Pancreas (tissue), 10 donors: ENCODE measurements at regions not wholly inside any gene's neighbourhood (a gene's known extent, or its start where the extent isn't known, plus 50 kb on each side); places are given as distances from the start of the nearest gene placed in this dataset.

Source experiments
- ATAC-seq, 4 donors: fragments of 200-7000 bp; cut with Tn5 transposase; one replicate each; pipeline versions ENCODE4 v1.8.0 to v1.9.1; 2020; ENCODE audit warnings: mild to moderate bottlenecking in 4 of 4, moderate library complexity in 4 of 4
- DNase-seq, 6 donors: peaks; one replicate each; pipeline ENCODE4 v3.0.0-alpha.2; 2020
- FAIRE-seq: peaks from 2 replicates; lab custom pipeline; 2012; peaks lifted over from hg19 to GRCh38; lab: Jason Lieb, UNC
- H3K27ac ChIP-seq, 4 donors: fragments of 200-600 bp; sonication (generic); 1 replicate in 3 of 4; 2 replicates in 1 of 4; pipeline versions ENCODE4 v1.5.0 to v1.8.0; 2020
- H3K27me3 ChIP-seq, 4 donors: fragments of 200-600 bp; one replicate each; pipeline ENCODE4 v1.8.0; 2021
- H3K36me3 ChIP-seq, 3 donors: fragments of 200-600 bp; sonication (generic) in 1 of 3; one replicate each; pipeline versions ENCODE4 v1.5.0 to v1.8.0; 2020 to 2021
- H3K4me1 ChIP-seq, 3 donors: fragments of 200-600 bp; one replicate each; pipeline ENCODE4 v1.8.0; 2021
- H3K4me3 ChIP-seq, 4 donors: fragments of 200-600 bp; sonication (generic) in 2 of 4; one replicate each; pipeline versions ENCODE4 v1.5.0 to v1.8.0; 2020 to 2021
- H3K9me3 ChIP-seq, 4 donors: fragments of 200-600 bp; one replicate each; pipeline ENCODE4 v1.8.0; 2021
- WGBS, 2 donors: extraction: QIAGEN DNeasy Blood & Tissue Kit; methylation state at CpG; one replicate each; pipeline ENCODE4 v1.1.7; 2013; 5-methylcytosine and 5-hydroxymethylcytosine counted together
- intact Hi-C, 3 donors: fragments of 100-400 bp; cut with DNase I; formaldehyde crosslinking; loops; one replicate each; pipeline versions ENCODE4 v1.11.1 to v1.14.2; 2022
- TF ChIP-seq, protein P1 (sequence below), 4 donors: fragments of 200-600 bp; sonication (generic) in 3 of 4; IDR thresholded peaks; one replicate each; pipeline versions ENCODE4 v1.5.0 to v1.8.0; 2021; ENCODE audit warnings: antibody characterized with exemption in 4 of 4
- donor health status: healthy with polysubstance abuse.
- donor health status: DM: no; HTN: no; CAD: no; lungs with moderate emphysema.
- donor health status: DM: no; HTN: no; CAD: no.
- donor health status: control.
- donor health status: control.
- donor health status: Bipolar disorder and iron deficiency.
- donor health status: DM: yes; HTN: yes; CAD: no.
- donor health status: DM: no; HTN: no; CAD: no.
- donor health status: DM: no; HTN: no; CAD: no.
- donor health status: DM: yes; HTN: yes; CAD: no.

DNA sequence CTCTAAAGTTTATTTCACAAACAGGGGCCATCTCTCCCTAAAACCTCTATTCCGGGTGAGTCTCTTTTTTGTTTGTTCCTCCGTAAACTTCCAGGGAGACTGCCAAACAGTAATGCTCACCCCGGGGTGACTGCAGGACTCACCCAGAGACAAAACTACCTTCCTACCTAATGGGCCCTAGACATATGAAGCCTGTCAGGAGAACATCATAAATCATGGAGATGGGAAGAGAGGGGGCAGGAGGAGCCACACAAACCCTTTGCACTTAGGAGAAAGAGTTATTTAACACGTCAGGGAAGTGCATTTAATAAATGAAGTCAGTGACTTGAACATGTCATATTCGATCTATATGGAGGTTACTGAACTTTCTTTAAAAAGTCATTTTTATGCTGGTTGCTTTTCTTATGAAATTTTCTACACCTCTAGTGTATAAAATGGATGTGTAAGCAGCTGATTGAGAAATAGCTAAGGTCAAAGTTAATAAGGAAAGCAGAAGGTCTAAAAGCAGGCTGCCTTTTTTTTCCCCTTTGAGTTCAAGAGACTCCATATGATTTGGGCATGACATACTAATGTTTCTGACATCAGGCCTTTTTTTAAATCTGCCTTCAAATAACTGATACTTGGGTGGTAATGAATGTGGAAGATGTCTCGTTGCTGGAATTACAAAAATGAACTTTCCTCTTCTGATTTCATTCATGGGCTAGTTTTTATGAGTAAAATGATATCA lies 286.9 kb upstream of the USP25 start:
- FAIRE-seq (no peak), DNase-seq (no peak), ATAC-seq (no peak)
- no peaks in the 10 kb centered on the region for H3K27me3 ChIP-seq
- H3K9me3 ChIP-seq: no peaks in the 10 kb centered on the region
- no peaks in the 10 kb centered on the region for H3K36me3 ChIP-seq
- H3K27ac ChIP-seq: no peak overlapping the region
- intact Hi-C loops: no loop called here
- no peak overlapping the region for H3K4me3 ChIP-seq
- TF ChIP-seq, protein P1, sequence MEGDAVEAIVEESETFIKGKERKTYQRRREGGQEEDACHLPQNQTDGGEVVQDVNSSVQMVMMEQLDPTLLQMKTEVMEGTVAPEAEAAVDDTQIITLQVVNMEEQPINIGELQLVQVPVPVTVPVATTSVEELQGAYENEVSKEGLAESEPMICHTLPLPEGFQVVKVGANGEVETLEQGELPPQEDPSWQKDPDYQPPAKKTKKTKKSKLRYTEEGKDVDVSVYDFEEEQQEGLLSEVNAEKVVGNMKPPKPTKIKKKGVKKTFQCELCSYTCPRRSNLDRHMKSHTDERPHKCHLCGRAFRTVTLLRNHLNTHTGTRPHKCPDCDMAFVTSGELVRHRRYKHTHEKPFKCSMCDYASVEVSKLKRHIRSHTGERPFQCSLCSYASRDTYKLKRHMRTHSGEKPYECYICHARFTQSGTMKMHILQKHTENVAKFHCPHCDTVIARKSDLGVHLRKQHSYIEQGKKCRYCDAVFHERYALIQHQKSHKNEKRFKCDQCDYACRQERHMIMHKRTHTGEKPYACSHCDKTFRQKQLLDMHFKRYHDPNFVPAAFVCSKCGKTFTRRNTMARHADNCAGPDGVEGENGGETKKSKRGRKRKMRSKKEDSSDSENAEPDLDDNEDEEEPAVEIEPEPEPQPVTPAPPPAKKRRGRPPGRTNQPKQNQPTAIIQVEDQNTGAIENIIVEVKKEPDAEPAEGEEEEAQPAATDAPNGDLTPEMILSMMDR (IDR thresholded peaks at IDR 0.05): no peak
- H3K4me1 ChIP-seq: no peaks in the 10 kb centered on the region
- 71 to 76% methylated on average over 6 of the region's 6 CpGs for WGBS, 2 donors

DNA sequence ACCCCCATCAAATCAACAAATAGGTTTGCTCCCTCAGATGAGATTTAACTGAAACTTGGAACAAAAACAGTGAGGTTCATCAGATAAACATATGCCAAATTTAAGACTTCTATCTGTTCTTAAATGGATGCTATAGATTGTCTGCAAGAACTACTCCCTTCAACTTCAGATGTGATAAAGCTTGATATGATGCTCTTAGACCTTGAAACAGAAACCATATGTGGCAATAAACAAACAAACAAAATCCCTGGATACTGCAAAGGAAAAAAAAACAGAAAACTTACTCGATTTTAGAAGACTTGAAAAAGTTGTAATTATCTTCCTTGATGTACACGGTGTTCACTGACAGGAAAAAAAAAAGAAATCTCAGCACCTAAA lies 286.1 kb upstream of the USP25 start:
- TF ChIP-seq, protein P1 (IDR thresholded peaks at IDR 0.05): no peak
- no peak for FAIRE-seq
- no peaks in the 10 kb centered on the region for H3K9me3 ChIP-seq
- H3K27ac ChIP-seq: no peak overlapping the region
- no peaks in the 10 kb centered on the region for H3K4me1 ChIP-seq
- 50 to 51% methylated on average over 2 of the region's 2 CpGs for WGBS, 2 donors
- no peaks in the 10 kb centered on the region for H3K36me3 ChIP-seq
- no peak overlapping the region for H3K4me3 ChIP-seq
- DNase-seq: no peak
- intact Hi-C loops: no loop called here
- ATAC-seq: no peak
- H3K27me3 ChIP-seq: no peaks in the 10 kb centered on the region

DNA sequence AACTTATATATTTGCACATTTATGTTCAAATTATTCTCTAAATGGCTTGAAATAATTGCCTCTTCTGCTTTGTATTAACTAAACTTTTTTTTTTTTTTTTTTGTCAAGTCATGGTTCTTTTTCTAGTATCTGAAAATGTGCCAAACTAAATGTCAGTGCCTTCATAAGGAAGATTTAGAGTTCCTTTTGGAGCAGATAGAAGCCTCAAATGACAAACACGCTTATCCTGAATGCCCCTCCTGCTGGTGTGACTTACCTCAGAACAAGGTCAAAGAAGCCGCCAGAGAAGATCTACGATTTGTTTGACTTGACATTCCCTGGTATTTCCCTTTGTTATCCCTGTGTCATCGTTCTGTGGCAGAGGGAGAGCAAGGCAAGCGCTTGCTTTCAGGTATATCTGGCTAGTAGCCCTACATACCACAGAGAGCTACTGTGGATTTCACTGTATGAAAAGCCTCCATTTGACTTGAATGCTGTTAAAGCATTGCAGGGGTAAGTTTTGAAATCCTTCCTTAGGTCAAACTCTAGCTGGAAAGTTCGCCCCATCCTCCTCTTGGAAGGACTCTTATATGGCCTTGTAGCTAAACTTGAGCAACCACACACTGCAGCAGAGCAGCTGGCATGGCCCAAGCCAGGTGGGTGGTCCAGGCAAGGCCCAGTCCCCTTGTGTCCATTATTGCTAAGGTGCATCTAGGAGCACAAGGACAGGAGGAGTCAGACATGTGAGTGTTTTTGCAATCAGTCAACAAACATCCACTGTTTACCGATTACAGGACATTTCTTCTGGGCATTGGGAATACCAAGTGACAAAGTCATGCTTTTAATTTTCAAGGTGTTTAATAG lies 285.4 kb upstream of the USP25 start:
- Histone ChIP-seq H3K36me3 (no peaks in the 10 kb centered on the region), H3K4me3 (no peak overlapping the region), H3K9me3 (no peaks in the 10 kb centered on the region), H3K4me1 (no peaks in the 10 kb centered on the region), H3K27me3 (no peaks in the 10 kb centered on the region), H3K27ac (no peak overlapping the region)
- 81% methylated on average over 7 of the region's 7 CpGs for WGBS, 2 donors
- intact Hi-C loops: no loop called here
- TF ChIP-seq, protein P1 (IDR thresholded peaks at IDR 0.05): no peak
- ATAC-seq (no peak), DNase-seq (no peak), FAIRE-seq (no peak)

DNA sequence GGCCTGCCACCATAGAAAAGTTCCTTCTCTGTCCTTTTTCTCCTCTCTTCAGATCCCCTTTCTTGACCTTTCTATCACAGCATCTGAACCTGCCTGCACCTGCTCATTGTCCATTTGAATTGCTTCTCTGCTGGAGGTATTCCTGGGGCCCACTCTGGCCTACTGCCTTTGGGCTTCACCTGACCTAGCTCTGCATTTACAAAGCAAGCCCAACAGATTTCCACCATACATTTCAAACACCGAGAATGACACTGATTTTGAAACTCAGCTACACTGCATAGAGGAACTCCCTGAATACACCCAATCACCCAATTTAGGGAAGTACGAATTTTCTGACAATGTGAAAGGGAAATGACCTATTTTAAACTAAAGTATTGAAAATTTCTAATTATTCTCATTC lies 284.5 kb upstream of the USP25 start:
- ATAC-seq (peak in 2 of 4 donors; percentile 40 to 57), DNase-seq (no peak), FAIRE-seq (no peak)
- intact Hi-C loops: no loop called here
- Histone ChIP-seq H3K9me3 (no peaks in the 10 kb centered on the region), H3K27me3 (no peaks in the 10 kb centered on the region), H3K27ac (no peak overlapping the region), H3K4me1 (no peaks in the 10 kb centered on the region), H3K36me3 (no peaks in the 10 kb centered on the region), H3K4me3 (no peak overlapping the region)
- WGBS, 2 donors: 83% methylated on average over 2 of the region's 2 CpGs
- TF ChIP-seq, protein P1 (IDR thresholded peaks at IDR 0.05): no peak

DNA sequence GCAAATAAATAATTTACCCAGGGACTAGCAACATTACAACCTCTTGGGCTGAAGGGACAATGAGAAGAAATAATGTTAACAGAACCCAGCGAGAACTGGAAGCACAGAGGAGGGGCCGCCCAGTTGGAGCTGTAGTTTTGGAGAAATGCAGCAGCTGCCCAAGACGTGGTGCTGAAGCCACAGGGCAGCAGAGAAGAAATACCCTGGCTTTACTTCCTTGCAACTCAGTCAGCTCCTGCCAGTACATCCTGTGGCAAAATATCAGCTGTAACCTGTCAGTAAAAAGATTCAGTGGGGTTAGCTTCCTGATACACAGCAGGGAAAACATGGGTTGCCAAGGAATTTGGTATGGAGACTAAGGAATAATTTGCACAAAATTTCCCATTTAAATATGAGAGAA lies 283.6 kb upstream of the USP25 start:
- ATAC-seq (peak in 2 of 4 donors; percentile 23 to 46), DNase-seq (no peak), FAIRE-seq (no peak)
- H3K27me3 ChIP-seq: no peaks in the 10 kb centered on the region
- TF ChIP-seq, protein P1 (IDR thresholded peaks at IDR 0.05): no peak
- no peak overlapping the region for H3K27ac ChIP-seq
- H3K4me1 ChIP-seq: no peaks in the 10 kb centered on the region
- H3K36me3 ChIP-seq: no peaks in the 10 kb centered on the region
- H3K4me3 ChIP-seq: no peak overlapping the region
- WGBS, 2 donors: 72 to 81% methylated on average over 3 of the region's 3 CpGs
- H3K9me3 ChIP-seq: no peaks in the 10 kb centered on the region
- intact Hi-C loops: no loop called here
